ENCODE measurements at regions not wholly inside any gene's neighbourhood (a gene's known extent, or its start where the extent isn't known, plus 50 kb on each side); places are given as distances from the start of the nearest gene placed in this dataset.

- Histone ChIP-seq H3K4me3 (replicated peaks in 1 of 2; ENCODE audit: low read depth in 1 of 2, low read length in 2 of 2) (no peak overlapping the region), H3K9me3 (ENCODE audit: control insufficient read depth in 1 of 2, insufficient read depth in 1 of 2, low read depth in 1 of 2, low read length in 2 of 2) (no peaks in the 10 kb centered on the region), H3K9ac (ENCODE audit: low read length) (no peak overlapping the region), H3K4me1 (ENCODE audit: control insufficient read depth in 1 of 2, insufficient read depth in 2 of 2, low read length in 2 of 2) (no peaks in the 10 kb centered on the region), H3K79me2 (ENCODE audit: insufficient read depth, low read length) (no peaks in the 10 kb centered on the region), H3K27me3 (ENCODE audit: insufficient read depth, low read length) (no peaks in the 10 kb centered on the region), H4K20me1 (ENCODE audit: insufficient read depth) (no peaks in the 10 kb centered on the region), H3K4me2 (ENCODE audit: low read length) (no peak overlapping the region), H3K9me2 (ENCODE audit: insufficient read depth) (no peaks in the 10 kb centered on the region), H3K27ac (ENCODE audit: low read depth, low read length) (no peak overlapping the region), H2AFZ (ENCODE audit: low read depth, low read length, poor library complexity, severe bottlenecking) (no peak overlapping the region), H3K36me3 (ENCODE audit: control insufficient read depth in 1 of 2, insufficient read depth in 2 of 2, low read length in 2 of 2) (no peaks in the 10 kb centered on the region)
- TF ChIP-seq CEBPB (IDR thresholded peaks at IDR 0.05; ENCODE audit: low read depth) (no peak), SRF (IDR thresholded peaks at IDR 0.05; ENCODE audit: low read depth) (no peak), CTCF (IDR thresholded peaks at IDR 0.05 in 2 of 3, conservative IDR thresholded peaks at IDR 0.05 in 1 of 3; ENCODE audit: borderline replicate concordance in 1 of 3, insufficient read depth in 1 of 3, low read depth in 2 of 3, low read length in 2 of 3) (no peak), EZH2phosphoT487 (IDR thresholded peaks at IDR 0.05; ENCODE audit: borderline replicate concordance) (no peak), POLR2AphosphoS5 (IDR thresholded peaks at IDR 0.05; ENCODE audit: low read depth, low read length) (no peak), EZH2 (IDR thresholded peaks at IDR 0.05) (no peak), TCF7L2 (IDR thresholded peaks at IDR 0.05; ENCODE audit: borderline replicate concordance, extremely low read depth, insufficient read depth, insufficient read length) (no peak), FOSL1 (IDR thresholded peaks at IDR 0.05; ENCODE audit: low read depth) (no peak)
- intact Hi-C loops (cut with micrococcal nuclease), result no loop called here
- ATAC-seq, result no peak
- BruUV-seq (replicated peaks), result no TSS peak
- ChIA-PET RAD21 (ENCODE audit: low non-redundant PET in 1 of 2, low total read pairs in 2 of 2, uncharacterized antibody in 2 of 2, unreplicated experiment in 2 of 2) (no interaction called here), CTCF (no interaction called here), POLR2A (no interaction called here)
- no peak for DNase-seq (ENCODE audit: low read depth, low spot score)
These were observed 1058.2 kb downstream of the PCDH9 start for GRCh38 chr13:66171920-66172319.

GRCh38 chr13:66162470-66162869, 1067.7 kb downstream of the PCDH9 start:
- ATAC-seq, result no peak
- Histone ChIP-seq H2AFZ (ENCODE audit: low read depth, low read length, poor library complexity, severe bottlenecking) (no peak overlapping the region), H3K9me2 (ENCODE audit: insufficient read depth) (no peaks in the 10 kb centered on the region), H3K9ac (ENCODE audit: low read length) (no peak overlapping the region), H3K4me2 (ENCODE audit: low read length) (no peak overlapping the region), H3K79me2 (ENCODE audit: insufficient read depth, low read length) (no peaks in the 10 kb centered on the region), H3K36me3 (ENCODE audit: control insufficient read depth in 1 of 2, insufficient read depth in 2 of 2, low read length in 2 of 2) (no peaks in the 10 kb centered on the region), H4K20me1 (ENCODE audit: insufficient read depth) (no peaks in the 10 kb centered on the region; the same call in 1 of the 2 replicates), H3K9me3 (ENCODE audit: control insufficient read depth in 1 of 2, insufficient read depth in 1 of 2, low read depth in 1 of 2, low read length in 2 of 2) (no peaks in the 10 kb centered on the region), H3K4me3 (replicated peaks in 1 of 2; ENCODE audit: low read depth in 1 of 2, low read length in 2 of 2) (no peak overlapping the region), H3K27ac (ENCODE audit: low read depth, low read length) (no peak overlapping the region), H3K4me1 (ENCODE audit: control insufficient read depth in 1 of 2, insufficient read depth in 2 of 2, low read length in 2 of 2) (no peaks in the 10 kb centered on the region), H3K27me3 (ENCODE audit: insufficient read depth, low read length) (no peaks in the 10 kb centered on the region)
- POLR2A ChIA-PET, result no interaction called here
- RAD21 ChIA-PET (ENCODE audit: low non-redundant PET in 1 of 2, low total read pairs in 2 of 2, uncharacterized antibody in 2 of 2, unreplicated experiment in 2 of 2), result no interaction called here
- CTCF ChIA-PET, result no interaction called here
- intact Hi-C loops (cut with micrococcal nuclease), result no loop called here
- BruUV-seq (replicated peaks), result no TSS peak
- no peak for TF ChIP-seq TCF7L2 (IDR thresholded peaks at IDR 0.05; ENCODE audit: borderline replicate concordance, extremely low read depth, insufficient read depth, insufficient read length)
- no peak for TF ChIP-seq CTCF (IDR thresholded peaks at IDR 0.05 in 2 of 3, conservative IDR thresholded peaks at IDR 0.05 in 1 of 3; ENCODE audit: borderline replicate concordance in 1 of 3, insufficient read depth in 1 of 3, low read depth in 2 of 3, low read length in 2 of 3)
- DNase-seq (ENCODE audit: low read depth, low spot score), result no peak

All from HCT116 (cell line).